IPS-20b (cell line): ENCODE measurements at regions not wholly inside any gene's neighbourhood (a gene's known extent, or its start where the extent isn't known, plus 50 kb on each side); places are given as distances from the start of the nearest gene placed in this dataset.
"Not testable (repeated sequence)": the region's sequence is repeated elsewhere in the genome, so short reads cannot be mapped to it uniquely, and the experiment has no call there.

Experiments used
- H3K27ac ChIP-seq: one replicate; pipeline ENCODE4 v1.5.1; 2013; ENCODE audit warnings: low read length
- H3K27me3 ChIP-seq: 2 replicates; pipeline ENCODE4 v1.6.1; 2013; ENCODE audit warnings: mild to moderate bottlenecking, low read length, inconsistent platforms; ENCODE audit not compliant: insufficient read depth
- H3K36me3 ChIP-seq: 2 replicates; pipeline ENCODE4 v1.6.1; 2013; ENCODE audit warnings: low read depth, mild to moderate bottlenecking, inconsistent platforms, low read length, moderate library complexity; ENCODE audit not compliant: insufficient read depth
- H3K4me1 ChIP-seq: 2 replicates; pipeline ENCODE4 v1.6.1; 2013; ENCODE audit warnings: mild to moderate bottlenecking, control low read depth, inconsistent platforms, low read length, moderate library complexity; ENCODE audit not compliant: insufficient read depth
- H3K4me3 ChIP-seq: 2 replicates; pipeline ENCODE4 v1.5.1; 2013; ENCODE audit warnings: mild to moderate bottlenecking, low read length, inconsistent platforms
- H3K9ac ChIP-seq: 2 replicates; pipeline ENCODE4 v1.6.1; 2013; ENCODE audit warnings: low read depth, mild to moderate bottlenecking, inconsistent platforms, low read length, moderate library complexity
- H3K9me3 ChIP-seq: 2 replicates; pipeline ENCODE4 v1.6.1; 2013; ENCODE audit warnings: mild to moderate bottlenecking, low read depth, low read length, inconsistent platforms; ENCODE audit not compliant: insufficient read depth

DNA sequence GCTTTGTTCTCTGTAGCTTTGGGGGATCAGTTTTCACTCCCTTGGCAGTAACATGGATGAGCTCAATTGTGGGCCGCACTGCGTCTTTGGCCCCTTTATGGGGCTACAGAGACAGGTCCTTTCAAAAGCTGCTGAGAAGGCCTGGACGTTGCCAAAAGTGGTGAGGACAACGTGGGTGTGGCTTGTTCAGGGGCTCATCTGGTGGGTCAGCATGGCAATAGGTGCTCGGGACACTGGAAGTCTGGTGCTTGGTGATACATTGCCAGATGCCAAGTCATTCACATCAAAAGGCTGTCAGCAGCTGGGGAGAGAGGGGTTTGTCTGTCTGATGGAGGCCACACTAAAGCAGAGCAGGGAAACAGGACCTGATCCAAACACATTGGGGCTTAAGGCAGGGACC, 149.8 kb upstream of the EOLA2 start:
- no peaks in the 10 kb centered on the region for H3K27me3 ChIP-seq
- H3K27ac ChIP-seq: no peak overlapping the region
- no peaks in the 10 kb centered on the region for H3K4me1 ChIP-seq
- H3K9ac ChIP-seq: no peak overlapping the region
- H3K4me3 ChIP-seq: no peak overlapping the region
- H3K36me3 ChIP-seq: no peaks in the 10 kb centered on the region
- no peaks in the 10 kb centered on the region for H3K9me3 ChIP-seq

DNA sequence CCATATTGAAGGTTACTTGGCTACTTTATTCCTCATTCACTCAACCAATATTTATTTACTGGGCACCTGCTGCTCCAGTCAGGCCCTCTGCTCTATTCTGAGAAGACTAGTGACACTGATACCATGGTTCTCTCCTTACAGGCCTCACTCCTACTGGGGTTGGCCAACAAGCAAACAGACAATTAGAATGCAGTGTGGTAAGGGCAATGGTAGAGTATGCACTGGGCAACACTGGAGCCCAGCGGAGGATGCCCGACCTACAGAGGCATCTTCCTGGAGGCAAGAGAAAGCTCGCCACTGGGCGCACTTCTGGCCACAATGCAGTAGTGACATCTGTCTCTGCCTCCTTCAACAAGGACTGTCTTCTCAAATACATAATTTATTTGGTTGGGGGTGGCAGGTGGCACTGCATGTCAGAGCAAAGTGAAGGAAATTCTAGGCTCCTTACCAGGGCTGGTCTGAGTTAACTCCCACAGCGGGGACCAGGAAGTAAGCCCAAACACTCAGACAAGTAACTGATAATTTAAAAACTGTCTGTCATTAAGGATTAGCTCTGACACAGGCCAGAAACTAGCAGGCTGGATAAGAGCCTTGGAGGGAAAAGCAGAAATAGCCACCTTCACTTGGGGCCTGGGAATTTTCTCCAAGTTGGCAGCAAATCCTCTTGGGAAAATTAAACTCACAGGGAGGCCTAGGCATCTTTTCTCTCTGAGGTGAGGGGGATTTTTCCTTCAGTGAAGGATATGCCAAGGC, 150.7 kb upstream of the EOLA2 start:
- H3K9me3 ChIP-seq: no peaks in the 10 kb centered on the region
- no peak overlapping the region for H3K27ac ChIP-seq

DNA sequence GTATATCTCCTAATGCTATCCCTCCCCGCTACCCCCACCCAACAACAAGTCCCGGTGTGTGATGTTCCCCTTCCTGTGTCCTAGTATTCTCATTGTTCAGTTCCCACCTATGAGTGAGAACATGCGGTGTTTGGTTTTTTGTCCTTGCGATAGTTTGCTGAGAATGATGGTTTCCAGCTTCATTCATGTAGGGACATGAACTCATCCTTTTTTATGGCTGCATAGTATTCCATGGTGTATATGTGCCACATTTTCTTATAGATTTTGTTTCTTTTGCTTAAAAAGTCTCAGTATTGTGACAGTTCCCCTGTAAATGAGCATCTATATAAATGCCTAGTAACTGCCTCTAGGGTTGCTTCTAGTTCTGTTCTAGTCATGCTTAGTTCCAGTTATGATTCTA, 153.0 kb upstream of the EOLA2 start:
- not testable (repeated sequence) for H3K27ac ChIP-seq, H3K4me3 ChIP-seq, H3K9me3 ChIP-seq, H3K4me1 ChIP-seq, H3K36me3 ChIP-seq, H3K9ac ChIP-seq, H3K27me3 ChIP-seq

More for the DNA sequence above, 150.7 kb upstream of the EOLA2 start:
- Histone ChIP-seq H3K27me3 (no peaks in the 10 kb centered on the region), H3K4me3 (no peak overlapping the region), H3K9ac (no peak overlapping the region), H3K4me1 (no peaks in the 10 kb centered on the region), H3K36me3 (no peaks in the 10 kb centered on the region)

DNA sequence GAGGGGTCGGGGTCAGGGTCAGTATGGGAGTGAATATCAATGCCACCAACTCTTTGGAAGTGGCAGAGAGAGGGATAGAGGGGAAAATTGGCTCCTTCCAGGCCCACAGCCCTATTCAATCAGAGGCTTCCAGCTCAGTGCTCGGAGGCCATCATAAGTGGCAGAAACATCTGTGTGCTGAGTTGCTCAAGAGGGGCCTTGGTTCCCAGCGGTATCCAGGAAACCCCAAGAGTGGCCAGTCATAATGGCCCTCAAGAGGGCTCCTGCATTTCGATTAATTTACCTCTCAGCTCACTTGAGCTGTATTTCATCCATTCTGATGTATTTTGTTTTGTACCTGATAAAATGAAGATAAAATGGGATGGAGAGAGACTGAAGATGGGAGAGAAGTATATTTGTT, 154.3 kb upstream of the EOLA2 start:
- Histone ChIP-seq H3K9me3 (no peaks in the 10 kb centered on the region), H3K36me3 (no peaks in the 10 kb centered on the region), H3K27me3 (no peaks in the 10 kb centered on the region), H3K27ac (no peak overlapping the region), H3K4me3 (no peak overlapping the region), H3K4me1 (no peaks in the 10 kb centered on the region), H3K9ac (no peak overlapping the region)

DNA sequence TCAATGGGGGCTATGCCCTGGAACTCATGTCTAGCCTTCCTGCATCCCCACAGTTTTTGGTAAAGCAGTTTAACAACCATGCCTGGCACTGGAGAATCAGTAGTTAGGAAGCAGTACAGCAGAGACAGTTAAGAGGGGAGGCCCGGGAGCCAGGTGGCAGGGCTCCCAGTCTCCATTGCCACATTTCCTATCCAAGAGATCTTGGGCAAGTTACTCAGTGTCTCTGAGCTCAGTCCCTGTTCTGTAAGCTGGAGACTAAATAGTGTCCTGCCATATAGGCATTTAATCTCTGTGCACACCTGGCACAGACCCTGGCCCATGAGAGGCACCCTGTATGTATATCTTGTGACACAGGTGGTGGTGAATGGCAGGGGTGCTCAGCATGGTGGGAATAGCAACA, 156.1 kb upstream of the EOLA2 start:
- Histone ChIP-seq H3K27me3 (no peaks in the 10 kb centered on the region), H3K9ac (no peak overlapping the region), H3K27ac (no peak overlapping the region), H3K4me1 (no peaks in the 10 kb centered on the region), H3K4me3 (no peak overlapping the region), H3K9me3 (no peaks in the 10 kb centered on the region), H3K36me3 (no peaks in the 10 kb centered on the region)

DNA sequence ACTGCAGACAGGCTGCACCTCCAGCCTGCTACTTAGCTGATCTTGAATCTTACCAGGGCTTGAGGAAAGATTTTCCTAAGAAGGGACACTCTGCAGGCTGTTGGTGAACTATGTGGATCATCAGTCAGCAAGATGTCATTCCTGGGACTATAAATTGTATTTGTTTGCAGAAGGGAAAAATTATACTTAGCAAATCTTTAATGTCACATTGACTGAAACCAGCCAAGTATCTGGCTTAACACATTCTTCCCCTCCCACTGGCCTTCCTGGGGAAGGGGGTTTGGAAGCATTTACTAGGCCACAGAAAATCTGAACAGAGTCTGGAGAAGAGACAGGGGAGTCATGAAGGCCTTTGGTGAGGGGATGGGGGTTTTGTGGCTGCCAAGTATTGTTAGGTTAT, 156.7 kb upstream of the EOLA2 start:
- no peaks in the 10 kb centered on the region for H3K36me3 ChIP-seq
- H3K9me3 ChIP-seq: no peaks in the 10 kb centered on the region
- H3K27me3 ChIP-seq: no peaks in the 10 kb centered on the region
- H3K4me3 ChIP-seq: no peak overlapping the region
- no peak overlapping the region for H3K9ac ChIP-seq
- no peak overlapping the region for H3K27ac ChIP-seq
- H3K4me1 ChIP-seq: no peaks in the 10 kb centered on the region

DNA sequence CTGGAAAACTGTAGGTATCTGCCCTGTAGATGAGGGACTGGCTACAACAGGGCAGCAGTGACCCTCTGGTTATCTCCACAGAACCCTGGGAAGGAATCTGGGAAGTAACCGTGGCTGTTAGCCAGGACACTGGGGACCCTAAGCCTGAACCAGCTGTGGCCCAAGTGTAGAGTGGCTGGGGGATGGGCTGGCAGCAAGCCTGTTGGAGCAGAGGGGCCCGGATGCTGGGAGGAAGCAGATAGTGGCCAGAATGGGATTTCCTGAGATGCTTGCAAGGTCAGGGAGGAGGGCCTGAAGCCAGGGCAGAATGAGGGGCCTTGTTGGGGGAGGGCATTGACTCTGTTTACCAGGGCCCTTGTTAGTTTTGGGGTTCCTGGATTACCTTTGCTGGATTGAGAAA, 161.0 kb upstream of the EOLA2 start:
- no peaks in the 10 kb centered on the region for H3K27me3 ChIP-seq
- no peak overlapping the region for H3K4me3 ChIP-seq
- H3K9ac ChIP-seq: no peak overlapping the region
- no peaks in the 10 kb centered on the region for H3K36me3 ChIP-seq
- no peaks in the 10 kb centered on the region for H3K4me1 ChIP-seq
- no peaks in the 10 kb centered on the region for H3K9me3 ChIP-seq
- H3K27ac ChIP-seq: no peak overlapping the region

DNA sequence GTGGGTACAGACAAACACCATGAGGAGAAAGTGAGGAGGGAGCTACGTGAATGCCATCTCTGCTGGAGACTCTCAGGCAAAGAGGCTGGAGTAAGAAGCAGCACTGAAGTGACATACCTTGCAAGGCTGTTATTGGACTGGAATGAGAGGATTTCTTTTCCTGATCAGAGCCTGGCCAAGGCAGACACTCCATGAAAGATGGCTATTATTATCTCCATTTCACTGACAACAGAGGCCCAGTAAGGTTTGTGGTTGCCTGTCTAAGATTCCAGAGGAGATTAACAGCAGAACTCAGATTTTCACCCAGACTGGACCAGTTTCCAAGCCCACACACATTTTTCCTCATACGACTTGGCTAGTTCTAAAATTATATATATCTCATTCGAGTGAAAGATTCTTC, 162.0 kb upstream of the EOLA2 start:
- H3K27me3 ChIP-seq: no peaks in the 10 kb centered on the region
- H3K9ac ChIP-seq: no peak overlapping the region
- no peaks in the 10 kb centered on the region for H3K9me3 ChIP-seq

DNA sequence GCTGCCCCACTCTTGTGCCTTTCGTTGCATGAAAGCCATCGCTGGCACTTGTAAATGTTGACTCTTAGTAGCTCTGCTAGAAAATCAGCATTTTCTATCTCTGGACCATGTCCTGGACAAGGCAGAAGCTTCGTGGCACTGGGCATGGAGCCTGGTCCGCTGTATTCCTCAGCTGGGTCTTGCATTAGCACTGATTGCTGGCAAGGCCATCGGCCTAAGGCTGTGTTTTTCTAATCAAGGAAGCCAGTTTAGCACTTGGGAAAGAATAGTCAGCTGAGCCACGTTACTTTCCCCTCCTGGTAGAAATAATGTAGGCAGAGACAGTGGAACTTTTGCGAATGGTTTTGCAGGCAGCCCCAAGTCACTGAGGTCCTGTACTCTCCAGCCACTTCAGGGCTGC, 180.2 kb upstream of the EOLA2 start:
- Histone ChIP-seq H3K4me1 (no peaks in the 10 kb centered on the region), H3K36me3 (no peaks in the 10 kb centered on the region), H3K9ac (no peak overlapping the region), H3K27me3 (no peaks in the 10 kb centered on the region), H3K4me3 (no peak overlapping the region), H3K27ac (no peak overlapping the region), H3K9me3 (no peaks in the 10 kb centered on the region)

More for the DNA sequence above, 162.0 kb upstream of the EOLA2 start:
- Histone ChIP-seq H3K36me3 (no peaks in the 10 kb centered on the region), H3K4me1 (no peaks in the 10 kb centered on the region), H3K4me3 (no peak overlapping the region), H3K27ac (no peak overlapping the region)

DNA sequence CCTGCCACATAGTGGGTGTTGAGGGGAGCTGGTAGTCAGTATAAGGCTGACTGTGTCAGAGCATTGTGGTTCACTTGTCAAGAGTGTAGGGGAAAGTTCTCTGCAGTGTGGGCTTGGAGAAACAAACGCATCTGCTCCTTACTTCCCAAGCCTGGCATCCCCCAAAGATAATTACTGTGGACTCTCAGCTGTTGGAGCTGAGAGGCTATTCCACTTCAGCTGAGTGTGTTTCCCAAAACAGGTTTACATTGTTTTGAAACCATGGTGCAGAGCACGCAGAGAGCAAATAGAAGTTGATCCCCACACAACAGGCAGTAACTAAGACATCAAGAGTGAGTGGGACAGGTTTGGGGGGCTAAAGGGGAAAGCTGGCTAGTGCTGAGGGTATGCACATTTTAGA, 181.0 kb upstream of the EOLA2 start:
- Histone ChIP-seq H3K27me3 (no peaks in the 10 kb centered on the region), H3K4me1 (no peaks in the 10 kb centered on the region), H3K36me3 (no peaks in the 10 kb centered on the region), H3K27ac (no peak overlapping the region), H3K9me3 (no peaks in the 10 kb centered on the region), H3K4me3 (no peak overlapping the region), H3K9ac (no peak overlapping the region)

DNA sequence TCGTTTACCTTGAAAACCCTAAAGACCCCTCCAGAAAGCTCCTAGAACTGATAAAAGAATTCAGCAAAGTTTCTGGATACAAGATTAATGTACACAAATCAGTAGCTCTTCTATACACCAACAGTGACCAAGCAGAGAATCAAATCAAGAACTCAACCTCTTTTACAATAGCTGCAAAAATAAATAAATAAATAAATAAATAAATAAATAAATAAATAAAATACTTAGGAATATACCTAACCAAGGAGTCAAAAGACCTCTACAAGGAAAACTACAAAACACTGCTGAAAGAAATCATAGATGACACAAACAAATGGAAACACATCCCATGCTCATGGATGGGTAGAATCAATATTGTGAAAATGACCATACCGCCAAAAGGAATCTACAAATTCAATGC, 186.8 kb upstream of the EOLA2 start:
- H3K9ac ChIP-seq, H3K9me3 ChIP-seq, H3K27me3 ChIP-seq, H3K36me3 ChIP-seq, H3K4me1 ChIP-seq, H3K27ac ChIP-seq, H3K4me3 ChIP-seq: not testable (repeated sequence)

DNA sequence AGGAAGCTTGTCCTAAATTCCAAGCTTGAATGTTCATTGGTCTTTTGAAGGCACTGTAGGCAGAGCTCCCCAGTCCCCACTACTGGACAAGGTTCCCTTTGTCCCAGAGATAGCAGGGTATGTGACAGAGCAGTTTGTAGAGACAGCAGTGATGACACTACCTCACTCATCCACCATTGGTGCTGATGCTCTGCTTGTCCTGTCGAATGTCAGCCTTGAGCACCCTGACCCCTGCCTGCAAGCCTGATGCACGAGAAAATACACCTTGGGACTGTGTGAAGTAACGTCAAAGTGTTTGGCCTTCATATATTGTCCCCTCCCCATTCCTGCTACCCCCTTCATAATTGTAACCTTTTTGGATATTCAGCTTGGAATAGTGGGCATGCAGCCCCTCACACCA, 188.9 kb upstream of the EOLA2 start:
- no peak overlapping the region for H3K4me3 ChIP-seq
- no peaks in the 10 kb centered on the region for H3K27me3 ChIP-seq
- H3K9ac ChIP-seq: no peak overlapping the region
- H3K4me1 ChIP-seq: no peaks in the 10 kb centered on the region
- H3K36me3 ChIP-seq: no peaks in the 10 kb centered on the region
- H3K9me3 ChIP-seq: no peaks in the 10 kb centered on the region
- H3K27ac ChIP-seq: no peak overlapping the region
